ENCODE measurements at regions not wholly inside any gene's neighbourhood (a gene's known extent, or its start where the extent isn't known, plus 50 kb on each side); places are given as distances from the start of the nearest gene placed in this dataset.
"Not testable (repeated sequence)": the region's sequence is repeated elsewhere in the genome, so short reads cannot be mapped to it uniquely, and the experiment has no call there.

DNA sequence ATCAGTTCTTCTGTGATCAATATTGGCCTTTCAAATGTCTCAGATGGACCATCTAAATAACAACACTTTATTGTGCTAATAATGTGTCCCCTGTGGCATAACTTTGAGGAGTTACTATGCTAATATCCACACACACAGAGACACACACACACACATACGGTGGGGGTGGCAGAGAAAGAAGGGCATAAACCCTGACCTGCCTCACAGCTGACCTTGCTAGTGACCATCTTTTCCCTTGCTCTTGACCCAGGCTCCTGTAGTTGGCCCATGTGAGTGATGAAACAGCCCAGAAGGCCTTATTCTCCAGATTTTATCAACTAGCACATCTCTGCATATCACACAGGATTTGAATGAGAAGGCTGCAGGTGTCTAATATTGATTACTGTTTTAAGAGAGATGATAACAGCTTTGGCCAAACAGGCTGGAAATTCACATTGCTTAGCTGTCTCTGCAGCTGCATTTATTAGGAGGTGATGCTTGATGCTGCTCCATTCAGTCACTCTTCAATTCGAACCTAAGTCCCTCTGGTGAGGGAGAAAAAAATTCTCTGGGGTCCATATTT lies 176.4 kb downstream of the ACTR3 start:
- no peak for DNase-seq (ENCODE audit: low spot score)

DNA sequence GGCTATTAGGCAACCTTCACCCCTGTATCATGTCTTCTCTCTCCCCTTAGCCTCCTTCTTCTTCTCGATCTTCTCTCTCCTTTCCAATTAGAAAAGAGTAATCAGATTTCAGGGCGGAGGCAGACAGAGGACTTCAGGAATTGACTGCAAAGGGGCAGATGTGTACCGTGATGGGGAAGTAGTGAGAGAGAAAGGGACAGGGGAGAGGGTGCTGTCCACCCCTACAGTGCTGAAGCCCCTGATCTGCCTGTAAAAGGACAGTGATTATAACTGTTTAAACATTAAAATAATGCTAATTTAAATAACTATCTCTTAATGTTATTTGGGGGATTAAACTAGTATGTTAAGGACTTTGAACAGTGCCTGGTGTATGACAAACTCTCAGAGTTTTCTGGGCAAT lies 178.5 kb downstream of the ACTR3 start:
- DNase-seq (ENCODE audit: low spot score), result no peak

DNA sequence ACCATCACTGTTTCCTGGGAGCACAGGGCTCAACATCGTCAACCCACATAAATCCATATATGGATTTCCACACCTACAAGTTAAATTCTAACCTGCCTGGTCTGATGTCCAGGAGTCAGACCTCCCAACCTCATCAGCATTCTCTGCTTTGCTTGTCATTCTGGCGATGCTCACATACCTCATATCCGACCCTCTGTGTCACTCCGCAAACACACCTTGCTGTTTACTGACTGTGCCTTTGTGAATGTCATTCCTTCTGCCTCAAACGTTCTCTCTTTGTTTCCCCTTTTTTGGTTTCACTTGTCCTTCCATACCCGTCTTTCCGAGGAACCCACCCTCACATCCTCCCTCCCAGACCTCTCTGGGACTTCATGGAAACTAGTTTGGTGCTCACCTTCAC lies 187.1 kb downstream of the ACTR3 start:
- no peak for DNase-seq (ENCODE audit: low spot score)

DNA sequence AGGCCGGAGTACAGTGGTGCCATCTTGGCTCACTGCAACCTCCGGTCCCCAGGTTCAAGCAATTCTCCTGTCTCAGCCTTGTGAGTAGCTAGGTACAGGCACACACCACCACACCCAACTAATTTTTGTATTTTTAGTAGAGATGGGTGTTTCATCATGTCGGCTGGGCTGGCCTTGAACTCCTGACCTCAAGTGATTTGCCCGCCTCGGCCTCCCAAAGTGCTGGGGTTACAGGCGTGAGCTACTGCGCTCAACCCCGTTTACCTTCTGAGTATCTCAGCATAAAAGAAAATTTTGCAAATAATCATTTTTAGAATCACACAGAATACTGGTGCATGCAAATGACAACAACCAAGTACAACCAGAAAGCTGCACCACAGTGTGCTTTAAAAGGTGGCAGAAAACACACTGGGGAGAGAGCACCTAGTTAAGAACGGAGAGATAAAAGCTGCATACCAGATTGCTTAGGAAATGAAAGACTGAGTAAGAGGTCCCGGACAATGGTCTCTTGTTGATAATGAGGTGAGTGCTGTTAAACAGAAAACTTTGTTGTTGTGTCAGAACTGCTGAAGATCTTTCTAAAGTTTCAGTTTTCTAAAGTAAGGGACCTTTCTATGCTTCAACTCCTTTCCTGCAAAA lies 189.6 kb downstream of the ACTR3 start:
- no peak for DNase-seq (ENCODE audit: low spot score)

DNA sequence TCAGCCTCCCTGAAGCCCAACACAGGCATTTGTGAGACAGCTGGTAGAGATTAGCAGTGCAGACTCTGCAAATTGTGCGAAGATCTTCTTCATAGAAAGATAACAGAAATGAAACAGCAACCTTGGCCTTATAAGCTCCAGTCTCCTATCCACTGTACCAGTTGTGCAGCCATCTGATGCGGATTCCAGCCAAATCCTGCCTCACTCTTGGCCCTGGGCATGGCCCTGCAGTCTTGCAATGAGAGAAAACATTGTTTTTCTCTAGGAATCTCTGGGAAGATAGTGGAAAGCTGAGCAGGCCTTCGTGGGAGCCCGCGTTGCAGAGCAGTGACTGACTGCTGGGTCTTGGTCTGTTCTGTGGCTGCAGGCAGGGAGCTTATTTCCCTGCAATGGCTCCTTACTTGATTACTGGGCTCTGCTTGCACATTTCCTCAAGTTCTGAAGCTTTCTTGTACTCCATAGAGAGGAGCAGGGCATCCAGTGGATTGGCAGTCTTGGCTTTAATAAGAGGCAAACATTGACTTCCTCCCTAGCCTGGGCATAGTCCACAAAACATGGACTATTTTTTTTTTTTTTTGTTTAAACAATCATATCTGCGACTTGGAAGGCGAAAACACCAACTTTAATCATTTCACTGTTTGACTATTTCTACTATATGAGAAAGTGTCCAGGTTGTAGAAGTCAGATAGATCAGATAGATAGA lies 193.0 kb downstream of the ACTR3 start:
- no peak for DNase-seq (ENCODE audit: low spot score)

DNA sequence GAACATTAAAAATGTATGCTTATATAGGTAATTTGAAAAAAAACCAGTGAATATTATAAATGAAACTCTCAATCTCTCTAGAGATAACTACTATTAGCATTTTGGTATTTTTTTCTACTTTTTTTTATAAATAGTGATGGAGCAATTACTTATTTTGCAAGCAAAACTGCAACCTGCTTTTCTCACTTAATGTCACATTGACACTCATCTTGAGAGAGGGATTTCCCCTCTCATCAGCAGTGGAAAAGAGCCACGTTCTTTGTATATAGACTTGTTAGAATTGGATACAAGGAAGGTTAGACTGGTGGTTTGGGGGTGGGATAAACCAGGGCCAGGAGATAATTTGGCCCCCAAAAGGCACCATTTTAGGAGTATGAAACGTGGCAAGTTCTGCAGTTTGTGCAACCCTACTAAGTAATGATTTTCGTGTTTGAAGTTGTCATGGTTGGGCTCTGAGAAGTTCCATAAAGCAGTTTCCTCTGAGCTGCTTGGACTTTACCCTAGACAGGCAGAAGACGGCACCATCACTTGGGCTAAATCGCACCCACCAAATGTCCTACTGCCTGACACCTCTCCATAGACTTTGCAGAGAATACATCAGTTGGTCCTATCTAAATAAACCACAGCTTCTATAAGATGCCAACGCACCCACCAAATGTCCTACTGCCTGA lies 194.0 kb downstream of the ACTR3 start:
- no peak for DNase-seq (ENCODE audit: low spot score)

- no peak for DNase-seq (ENCODE audit: low spot score)
These were observed 195.3 kb downstream of the ACTR3 start for GRCh38 chr2:114085238-114085637.

GRCh38 chr2:114085992-114086391 lies 196.1 kb downstream of the ACTR3 start:
- no peak for DNase-seq (ENCODE audit: low spot score)

- no peak for DNase-seq (ENCODE audit: low spot score)
These were observed 199.9 kb downstream of the ACTR3 start for GRCh38 chr2:114089636-114090319.

DNA sequence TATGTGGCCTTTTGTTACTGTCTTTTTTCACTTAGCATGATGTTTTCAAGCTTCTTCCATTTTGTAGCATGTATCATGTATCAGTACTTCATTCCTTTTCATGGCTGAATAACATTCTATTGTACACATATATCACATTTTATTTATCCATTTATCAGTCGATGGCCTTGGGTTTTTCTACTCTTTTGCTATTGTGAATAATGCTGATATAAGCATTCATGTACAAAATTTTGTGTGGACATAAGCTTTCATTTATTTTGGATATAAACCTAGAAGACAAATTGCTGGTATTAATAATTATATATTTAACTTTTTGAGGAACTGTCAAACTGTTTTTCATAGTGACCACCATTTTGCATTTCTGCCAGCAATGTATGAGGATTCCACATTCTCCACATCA lies 201.1 kb downstream of the ACTR3 start:
- no peak for DNase-seq (ENCODE audit: low spot score)

DNA sequence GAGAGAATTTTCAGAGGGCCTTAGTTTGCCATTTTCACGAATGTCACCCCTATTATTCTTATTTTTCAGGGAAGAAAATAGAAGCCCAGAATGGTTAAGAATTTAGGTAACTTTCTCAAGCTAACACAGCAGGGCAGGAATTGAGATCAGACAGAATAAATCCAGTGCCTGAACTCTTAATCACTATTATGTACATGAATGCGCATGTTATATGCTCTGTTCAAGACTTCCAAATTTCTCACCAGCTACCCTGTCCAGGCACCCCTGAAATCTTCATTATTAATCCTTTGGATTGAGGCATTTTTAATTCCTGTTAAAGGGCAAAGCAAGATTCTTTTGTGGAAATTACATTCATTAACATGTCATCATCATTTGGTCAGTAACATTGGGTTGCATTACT lies 218.4 kb downstream of the ACTR3 start:
- no peak for DNase-seq (ENCODE audit: low spot score)

DNA sequence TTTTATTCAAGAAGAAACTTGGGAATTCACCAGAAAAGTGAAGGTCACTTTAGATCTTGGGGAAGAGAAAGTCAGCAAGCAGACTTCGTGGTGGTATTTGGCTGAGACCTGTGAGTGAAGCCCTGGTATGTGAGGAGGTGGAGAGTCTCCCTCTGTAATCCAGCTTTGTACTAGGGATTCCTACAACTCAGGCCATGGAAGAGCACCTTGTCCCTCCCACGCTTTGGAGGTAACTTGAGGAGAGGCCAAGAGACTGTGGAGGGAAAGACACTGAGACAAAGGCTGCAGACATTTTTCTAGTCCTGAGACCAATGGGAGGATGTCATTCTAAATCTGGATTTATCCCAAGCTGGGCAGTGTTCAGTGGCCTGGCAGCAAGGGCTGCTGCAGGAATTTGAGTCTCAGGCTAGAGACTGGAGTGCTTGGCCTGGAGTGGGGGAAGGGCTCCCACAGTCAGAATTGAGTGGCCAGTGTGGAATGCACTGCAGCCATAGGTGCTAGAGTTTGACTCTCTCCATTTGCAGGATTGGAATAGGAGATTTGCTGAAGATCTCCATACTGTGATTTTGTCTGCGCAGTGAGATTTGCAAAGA lies 219.0 kb downstream of the ACTR3 start:
- DNase-seq (ENCODE audit: low spot score), result no peak

GRCh38 chr2:114111329-114111728 lies 221.4 kb downstream of the ACTR3 start:
- no peak for DNase-seq (ENCODE audit: low spot score)

- no peak for DNase-seq (ENCODE audit: low spot score)
These were observed 223.6 kb downstream of the ACTR3 start for GRCh38 chr2:114113518-114113917.

DNA sequence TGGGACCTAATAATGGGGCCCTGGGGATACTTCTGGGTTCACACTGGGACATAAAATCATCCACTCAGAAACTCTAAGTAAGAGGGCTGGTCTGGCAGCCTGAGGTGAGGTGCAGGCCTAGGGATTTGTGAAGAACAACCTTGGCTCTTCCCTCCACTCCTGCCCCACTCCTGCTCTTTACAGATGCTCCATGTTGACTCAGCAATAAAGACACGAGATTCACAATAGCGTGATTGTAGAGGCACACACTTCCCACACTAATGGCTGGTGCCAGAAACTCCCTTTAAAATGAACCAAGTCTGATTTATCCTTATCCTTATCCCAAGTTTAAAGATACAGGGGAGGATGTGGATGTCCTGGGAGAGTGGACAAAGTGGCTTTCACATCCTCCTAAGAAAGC lies 228.2 kb downstream of the ACTR3 start:
- DNase-seq (ENCODE audit: low spot score), result no peak

DNA sequence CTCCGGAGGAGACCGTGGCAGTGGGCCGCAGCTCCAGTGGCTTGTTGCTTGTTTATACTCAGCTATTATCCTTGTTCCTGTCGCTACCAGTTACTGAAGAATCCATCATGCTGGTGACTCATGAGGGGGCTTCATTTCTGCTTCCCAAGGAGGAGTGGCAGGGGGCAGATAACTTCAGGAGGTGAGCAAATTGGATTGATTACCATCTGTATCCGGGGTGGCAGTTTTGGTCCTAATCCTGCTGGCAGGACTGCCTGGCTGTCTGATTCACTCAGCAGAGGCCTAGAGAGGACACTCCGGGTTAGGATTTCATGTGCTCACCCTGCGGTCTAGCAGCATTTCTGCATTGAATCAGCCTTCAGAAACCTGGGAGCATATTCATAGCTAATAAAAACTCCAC lies 230.0 kb downstream of the ACTR3 start:
- no peak for DNase-seq (ENCODE audit: low spot score)

DNA sequence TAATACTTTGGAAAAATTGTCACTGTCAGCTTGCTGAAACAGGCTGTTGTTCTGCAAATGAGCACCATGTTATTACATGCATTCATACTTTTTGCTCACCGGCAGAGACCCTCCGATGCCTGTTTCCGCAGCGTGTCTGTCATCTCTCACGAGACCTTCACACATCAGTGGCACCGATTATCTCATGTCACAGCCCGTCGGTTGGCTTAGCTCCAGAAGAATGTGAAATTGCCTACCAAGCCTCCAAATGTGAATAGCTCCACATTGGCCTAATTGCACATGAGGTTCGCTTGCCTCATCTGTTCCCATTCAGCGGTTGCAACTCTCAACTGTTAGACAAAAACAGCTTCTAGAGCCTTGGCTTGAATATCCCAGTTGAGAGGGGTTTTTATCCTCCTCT lies 233.0 kb downstream of the ACTR3 start:
- DNase-seq (ENCODE audit: low spot score), result no peak

GRCh38 chr2:114123925-114124324 lies 234.0 kb downstream of the ACTR3 start:
- DNase-seq (ENCODE audit: low spot score), result no peak

- DNase-seq (ENCODE audit: low spot score), result no peak
These were observed 237.5 kb downstream of the ACTR3 start for GRCh38 chr2:114127372-114127771.

- DNase-seq (ENCODE audit: low spot score), result no peak
These were observed 238.4 kb downstream of the ACTR3 start for GRCh38 chr2:114128263-114128662.

- no peak for DNase-seq (ENCODE audit: low spot score)
These were observed 238.8 kb downstream of the ACTR3 start for GRCh38 chr2:114128725-114129124.

DNA sequence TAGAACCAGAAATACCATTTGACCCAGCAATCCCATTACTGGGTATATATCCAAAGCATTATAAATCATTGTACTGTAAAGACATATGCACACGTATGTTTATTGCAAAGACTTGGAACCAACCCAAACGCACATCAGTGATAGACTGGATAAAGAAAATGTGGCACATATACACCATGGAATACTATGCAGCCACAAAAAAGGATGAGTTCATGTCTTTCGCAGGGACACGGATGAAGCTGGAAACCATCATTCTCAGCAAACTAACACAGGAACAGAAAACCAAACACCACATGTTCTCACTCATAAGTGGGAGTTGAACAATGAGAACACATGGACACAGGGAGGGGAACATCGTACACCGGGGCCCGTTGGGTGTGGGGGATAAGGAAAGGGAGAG lies 242.2 kb downstream of the ACTR3 start:
- DNase-seq (ENCODE audit: low spot score), result not testable (repeated sequence)

All from hematopoietic multipotent progenitor cell treated with erythropoietin and hydrocortisone succinate and interleukin-3 and kit ligand, for 15 days (in vitro differentiated cells).